GM12891 (cell line): ENCODE measurements at regions not wholly inside any gene's neighbourhood (a gene's known extent, or its start where the extent isn't known, plus 50 kb on each side); places are given as distances from the start of the nearest gene placed in this dataset.

ENCODE experiments used
- POLR2A ChIP-seq: IDR thresholded peaks from 2 replicates; pipeline ENCODE4 v1.6.1; 2011; ENCODE audit warnings: low read depth, low read length, control low read depth
- POLR2AphosphoS5 ChIP-seq: IDR thresholded peaks from 2 replicates; pipeline ENCODE4 v1.6.1; 2011; ENCODE audit warnings: low read depth, low read length, control low read depth
- TAF1 ChIP-seq: IDR thresholded peaks from 2 replicates; pipeline ENCODE4 v1.6.1; 2011; ENCODE audit warnings: low read depth, low read length, control low read depth

GRCh38 chr5:79871364-79872120 is 119.5 kb downstream of the MTX3 start:
- no peak for TF ChIP-seq POLR2A
- no peak for TF ChIP-seq POLR2AphosphoS5
- no peak for TF ChIP-seq TAF1
